ENCODE measurements at regions not wholly inside any gene's neighbourhood (a gene's known extent, or its start where the extent isn't known, plus 50 kb on each side); places are given as distances from the start of the nearest gene placed in this dataset.

DNA sequence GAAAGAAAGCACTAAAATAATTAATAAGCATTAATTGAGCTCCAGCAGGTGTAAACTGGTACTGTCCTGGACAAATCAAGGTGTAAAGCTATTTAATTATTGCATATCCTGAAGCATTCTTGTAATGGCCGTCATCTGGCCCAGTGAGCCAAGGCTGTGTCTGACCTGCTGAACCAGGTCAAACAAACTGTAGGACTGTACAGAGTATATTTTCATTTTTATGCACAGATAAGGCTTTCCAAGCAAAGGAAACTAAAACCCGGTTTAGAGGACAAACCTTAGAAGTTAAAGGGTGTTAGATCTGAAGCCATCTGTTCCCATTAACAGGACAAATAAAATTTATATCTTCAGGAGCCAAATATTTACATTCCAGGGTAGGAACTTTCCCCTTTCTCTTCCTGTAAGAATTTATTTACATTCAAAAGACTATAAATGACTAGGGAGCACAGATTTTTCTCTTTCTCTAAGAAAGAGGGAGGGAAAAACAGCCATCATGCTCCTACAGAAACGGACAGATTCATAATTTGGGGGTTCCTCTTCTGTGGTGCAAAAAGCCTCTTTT lies 69.8 kb downstream of the ESM1 start:
- DNase-seq (no peak), ATAC-seq (no peak)
- H2AFZ ChIP-seq (ENCODE audit: low read length), result no peak overlapping the region
- no peak overlapping the region for H3K4me2 ChIP-seq (ENCODE audit: low read length)
- H3K9me3 ChIP-seq (ENCODE audit: low read length), result no peaks in the 10 kb centered on the region
- no peak overlapping the region for H3K27ac ChIP-seq (ENCODE audit: low read length)
- H3K9me2 ChIP-seq (replicated peaks; ENCODE audit: low read length), result no peaks in the 10 kb centered on the region
- H4K20me1 ChIP-seq (ENCODE audit: low read length), result no peaks in the 10 kb centered on the region
- POLR2A ChIA-PET (ENCODE audit: unreplicated experiment), result no interaction called here
- no peaks in the 10 kb centered on the region for H3K36me3 ChIP-seq (ENCODE audit: low read depth, low read length)
- H3F3A ChIP-seq (ENCODE audit: low read length, unreplicated experiment), result no peaks in the 10 kb centered on the region
- CTCF ChIA-PET, result no interaction called here
- H3K9ac ChIP-seq (ENCODE audit: low read length), result no peak overlapping the region
- no peaks in the 10 kb centered on the region for H3K4me1 ChIP-seq (ENCODE audit: insufficient read depth, low read length)
- H3K27me3 ChIP-seq (ENCODE audit: low read length), result no peaks in the 10 kb centered on the region
- TF ChIP-seq, protein P1, sequence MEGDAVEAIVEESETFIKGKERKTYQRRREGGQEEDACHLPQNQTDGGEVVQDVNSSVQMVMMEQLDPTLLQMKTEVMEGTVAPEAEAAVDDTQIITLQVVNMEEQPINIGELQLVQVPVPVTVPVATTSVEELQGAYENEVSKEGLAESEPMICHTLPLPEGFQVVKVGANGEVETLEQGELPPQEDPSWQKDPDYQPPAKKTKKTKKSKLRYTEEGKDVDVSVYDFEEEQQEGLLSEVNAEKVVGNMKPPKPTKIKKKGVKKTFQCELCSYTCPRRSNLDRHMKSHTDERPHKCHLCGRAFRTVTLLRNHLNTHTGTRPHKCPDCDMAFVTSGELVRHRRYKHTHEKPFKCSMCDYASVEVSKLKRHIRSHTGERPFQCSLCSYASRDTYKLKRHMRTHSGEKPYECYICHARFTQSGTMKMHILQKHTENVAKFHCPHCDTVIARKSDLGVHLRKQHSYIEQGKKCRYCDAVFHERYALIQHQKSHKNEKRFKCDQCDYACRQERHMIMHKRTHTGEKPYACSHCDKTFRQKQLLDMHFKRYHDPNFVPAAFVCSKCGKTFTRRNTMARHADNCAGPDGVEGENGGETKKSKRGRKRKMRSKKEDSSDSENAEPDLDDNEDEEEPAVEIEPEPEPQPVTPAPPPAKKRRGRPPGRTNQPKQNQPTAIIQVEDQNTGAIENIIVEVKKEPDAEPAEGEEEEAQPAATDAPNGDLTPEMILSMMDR (conservative IDR thresholded peaks at IDR 0.05; ENCODE audit: low read depth, low read length), result no peak
- no peak for TF ChIP-seq EZH2 (IDR thresholded peaks at IDR 0.05; ENCODE audit: low read length, unreplicated experiment)
- no peak for TF ChIP-seq EZH2phosphoT487 (IDR thresholded peaks at IDR 0.05; ENCODE audit: borderline replicate concordance, low read length)
- no peak overlapping the region for H3K4me3 ChIP-seq (ENCODE audit: low read length)
- BruUV-seq (replicated peaks), result no TSS peak
- intact Hi-C loops (cut with micrococcal nuclease), result no loop called here
- H3K79me2 ChIP-seq (ENCODE audit: low read length), result no peaks in the 10 kb centered on the region

DNA sequence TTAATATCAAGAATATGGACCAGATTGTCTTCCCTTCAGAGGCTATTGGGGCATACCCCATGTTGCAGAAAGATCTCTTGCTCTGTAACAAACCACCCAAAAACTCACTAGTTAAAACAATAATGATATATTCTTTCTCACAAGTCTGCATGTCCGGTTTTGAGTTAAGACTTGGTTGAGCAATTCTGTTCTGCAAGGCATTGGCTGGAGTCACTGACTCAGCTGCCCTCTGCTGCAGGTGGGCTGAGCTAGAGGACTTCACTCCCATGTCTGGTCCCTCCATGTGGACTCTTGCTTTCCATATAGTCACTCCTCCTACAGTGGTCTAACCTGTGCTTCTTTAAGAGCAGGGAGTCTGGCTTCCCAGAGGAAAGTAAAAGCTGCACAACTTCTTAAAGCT lies 73.4 kb downstream of the ESM1 start:
- ChIA-PET CTCF (no interaction called here), POLR2A (ENCODE audit: unreplicated experiment) (no interaction called here)
- no TSS peak for BruUV-seq (replicated peaks)

More for the DNA sequence above, 73.4 kb downstream of the ESM1 start:
- no peak for DNase-seq
- Histone ChIP-seq H3K4me2 (ENCODE audit: low read length) (no peak overlapping the region), H3K79me2 (ENCODE audit: low read length) (no peaks in the 10 kb centered on the region), H3K9ac (ENCODE audit: low read length) (no peak overlapping the region), H3K4me1 (ENCODE audit: insufficient read depth, low read length) (no peaks in the 10 kb centered on the region), H3K4me3 (ENCODE audit: low read length) (no peak overlapping the region), H3K36me3 (ENCODE audit: low read depth, low read length) (no peaks in the 10 kb centered on the region), H3K27ac (ENCODE audit: low read length) (no peak overlapping the region), H3K9me3 (ENCODE audit: low read length) (no peaks in the 10 kb centered on the region), H3K27me3 (ENCODE audit: low read length) (no peaks in the 10 kb centered on the region), H2AFZ (ENCODE audit: low read length) (no peak overlapping the region), H3F3A (ENCODE audit: low read length, unreplicated experiment) (no peaks in the 10 kb centered on the region), H3K9me2 (replicated peaks; ENCODE audit: low read length) (no peaks in the 10 kb centered on the region), H4K20me1 (ENCODE audit: low read length) (no peaks in the 10 kb centered on the region)
- TF ChIP-seq, protein P1 (conservative IDR thresholded peaks at IDR 0.05; ENCODE audit: low read depth, low read length), result no peak
- TF ChIP-seq EZH2 (IDR thresholded peaks at IDR 0.05; ENCODE audit: low read length, unreplicated experiment) (no peak), EZH2phosphoT487 (IDR thresholded peaks at IDR 0.05; ENCODE audit: borderline replicate concordance, low read length) (no peak)
- ATAC-seq, result no peak
- intact Hi-C loops (cut with micrococcal nuclease), result no loop called here
